BLaER1 treated with 17β-estradiol and CSF1 and Interleukin-3, amounts not matched to agents 10 nM and 100 nM (cell line): ENCODE measurements at regions not wholly inside any gene's neighbourhood (a gene's known extent, or its start where the extent isn't known, plus 50 kb on each side); places are given as distances from the start of the nearest gene placed in this dataset.

Experiments used
- H3K27ac ChIP-seq, 11 experiments: shearing (Covaris generic); formaldehyde crosslinking; 2 replicates each; pipeline ENCODE4 v1.8.1; 2022
- H3K27me3 ChIP-seq, 11 experiments: shearing (Covaris generic); formaldehyde crosslinking; 2 replicates each; pipeline ENCODE4 v1.8.1; 2022
- H3K36me3 ChIP-seq, 11 experiments: shearing (Covaris generic); formaldehyde crosslinking; 2 replicates each; pipeline ENCODE4 v1.8.1; 2022
- H3K4me1 ChIP-seq, 10 experiments: shearing (Covaris generic); formaldehyde crosslinking; 2 replicates each; pipeline ENCODE4 v1.8.1; 2022
- H3K4me2 ChIP-seq, 11 experiments: shearing (Covaris generic); formaldehyde crosslinking; 2 replicates each; pipeline ENCODE4 v1.8.1; 2022
- H3K4me3 ChIP-seq, 10 experiments: shearing (Covaris generic); formaldehyde crosslinking; 2 replicates each; pipeline ENCODE4 v1.8.1; 2022
- H3K9ac ChIP-seq, 11 experiments: shearing (Covaris generic); formaldehyde crosslinking; 2 replicates each; pipeline ENCODE4 v1.8.1; 2022
- H3K9me3 ChIP-seq, 11 experiments: shearing (Covaris generic); formaldehyde crosslinking; replicated peaks in 1 of 11; 2 replicates each; pipeline ENCODE4 v1.8.1; 2022
- H4K20me1 ChIP-seq, 11 experiments: shearing (Covaris generic); formaldehyde crosslinking; 2 replicates each; pipeline ENCODE4 v1.8.1; 2022
- Cebpa-rat ChIP-seq, 11 experiments: shearing (Covaris generic); IDR thresholded peaks; 2 replicates each; pipeline ENCODE4 v1.8.1; 2022

DNA sequence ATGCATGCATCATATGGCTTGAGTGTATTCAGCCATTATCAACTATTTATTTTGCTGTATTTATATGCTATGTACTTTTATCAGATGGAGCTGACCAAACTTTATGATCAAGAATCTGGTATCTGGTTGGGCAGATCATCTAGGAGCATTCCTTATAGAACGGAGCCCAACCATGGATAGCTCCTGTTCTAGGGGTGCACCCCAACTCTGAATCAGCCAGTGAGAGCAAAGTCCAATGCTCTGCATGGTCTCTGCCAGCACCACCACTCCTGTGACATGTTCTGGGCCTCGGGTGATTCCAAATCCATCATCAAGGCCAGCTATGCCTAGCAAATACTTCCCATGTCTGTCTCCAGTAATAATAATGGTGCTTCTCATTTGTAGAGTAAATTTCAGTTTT is 517.5 kb downstream of the AGTPBP1 start:
- Histone ChIP-seq H3K27ac (no peak overlapping the region), H3K9ac (no peak overlapping the region), H3K27me3 (no peaks in the 10 kb centered on the region), H4K20me1 (no peaks in the 10 kb centered on the region), H3K4me2 (no peak overlapping the region), H3K9me3 (no peaks in the 10 kb centered on the region), H3K4me3 (no peak overlapping the region), H3K4me1 (peaks cover 0 to 17% (median 13%) of the 10 kb centered on the region in 10 experiments; a peak in 16 of 20 replicates), H3K36me3 (no peaks in the 10 kb centered on the region)
- TF ChIP-seq Cebpa-rat (IDR thresholded peaks at IDR 0.05): no peak

DNA sequence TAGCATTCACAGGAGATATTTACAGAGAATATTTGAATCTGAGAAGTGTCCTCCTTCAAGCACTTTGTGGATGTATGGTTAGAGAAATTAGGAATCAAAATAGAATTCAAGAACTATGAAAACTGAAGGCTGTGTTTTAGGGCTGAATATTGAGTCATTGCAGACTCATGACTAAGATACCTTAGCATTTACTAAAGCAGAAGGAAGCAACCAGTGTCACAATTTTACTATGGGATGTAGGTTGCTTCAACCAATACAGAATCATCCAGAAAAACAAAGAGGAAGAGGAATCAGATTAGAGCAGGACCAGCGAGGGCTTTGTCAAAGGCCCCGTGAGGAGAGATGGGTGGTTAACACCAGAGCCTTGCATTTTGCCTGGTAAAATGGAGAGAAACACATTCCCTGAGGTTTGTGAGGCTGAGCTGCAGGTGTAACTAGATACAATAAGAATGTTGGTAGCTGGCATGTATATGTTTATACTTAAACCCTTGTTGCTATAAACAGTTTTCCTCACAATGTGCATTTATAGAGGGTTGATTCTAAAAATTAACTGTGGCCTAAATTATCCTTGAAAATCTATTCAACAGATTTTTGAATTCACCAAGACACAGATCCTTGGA is 518.1 kb downstream of the AGTPBP1 start:
- Histone ChIP-seq H3K4me1 (peaks cover 0 to 10% (median 6%) of the 10 kb centered on the region in 10 experiments; a peak in 16 of 20 replicates), H3K9me3 (no peaks in the 10 kb centered on the region), H3K4me2 (no peak overlapping the region), H3K27me3 (no peaks in the 10 kb centered on the region), H3K27ac (no peak overlapping the region), H3K36me3 (no peaks in the 10 kb centered on the region), H4K20me1 (no peaks in the 10 kb centered on the region), H3K4me3 (no peak overlapping the region), H3K9ac (no peak overlapping the region)
- no peak for TF ChIP-seq Cebpa-rat (IDR thresholded peaks at IDR 0.05)

DNA sequence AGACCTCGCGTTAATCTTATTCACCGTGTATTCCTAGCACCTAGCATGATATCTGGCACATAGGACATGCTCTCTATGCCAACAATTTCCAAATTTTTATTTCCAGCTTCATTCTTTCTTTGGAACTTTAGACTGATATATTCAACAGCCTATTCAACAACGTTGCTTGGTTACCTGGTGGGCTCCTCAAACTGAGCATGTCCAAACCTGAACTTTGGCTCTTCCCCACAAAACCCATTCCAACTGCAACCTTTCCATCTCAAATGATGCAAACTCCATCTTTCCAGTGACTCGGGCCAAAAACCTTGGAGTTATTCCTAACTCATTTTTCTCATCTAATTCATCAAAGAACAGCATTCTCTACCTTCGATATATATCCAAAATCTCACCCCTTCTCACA is 525.2 kb downstream of the AGTPBP1 start:
- Histone ChIP-seq H3K36me3 (no peaks in the 10 kb centered on the region), H4K20me1 (no peaks in the 10 kb centered on the region), H3K4me2 (no peak overlapping the region), H3K27ac (no peak overlapping the region), H3K27me3 (no peaks in the 10 kb centered on the region), H3K9me3 (no peaks in the 10 kb centered on the region), H3K4me1 (peaks cover 0 to 11% (median 0%) of the 10 kb centered on the region in 10 experiments; a peak in 1 of 20 replicates), H3K4me3 (no peak overlapping the region), H3K9ac (no peak overlapping the region)
- no peak for TF ChIP-seq Cebpa-rat (IDR thresholded peaks at IDR 0.05)

DNA sequence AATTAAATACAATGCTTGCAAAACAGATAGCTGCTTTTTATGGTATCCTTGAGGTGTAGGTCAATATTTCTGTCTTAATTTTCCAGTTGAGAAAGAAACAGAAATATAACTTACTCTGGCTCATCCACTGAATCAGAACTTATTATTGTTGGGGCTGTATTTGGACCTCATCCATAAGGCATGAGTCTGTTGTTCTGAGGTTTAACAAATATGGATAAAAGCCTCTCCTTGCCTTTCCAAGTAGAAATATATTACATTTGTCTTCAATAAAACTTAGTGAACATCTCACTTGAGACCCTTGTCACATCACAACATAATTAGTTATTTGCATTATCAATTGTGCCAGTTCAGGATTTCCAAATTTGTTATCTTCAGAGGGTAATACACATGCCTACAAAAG is 525.8 kb downstream of the AGTPBP1 start:
- no peak overlapping the region for H3K27ac ChIP-seq
- no peak for TF ChIP-seq Cebpa-rat (IDR thresholded peaks at IDR 0.05)
- no peaks in the 10 kb centered on the region for H3K9me3 ChIP-seq
- no peak overlapping the region for H3K9ac ChIP-seq
- H4K20me1 ChIP-seq: no peaks in the 10 kb centered on the region
- peaks cover 0 to 11% (median 0%) of the 10 kb centered on the region in 10 experiments; a peak in 1 of 20 replicates for H3K4me1 ChIP-seq
- no peaks in the 10 kb centered on the region for H3K27me3 ChIP-seq
- H3K4me2 ChIP-seq: no peak overlapping the region
- H3K4me3 ChIP-seq: no peak overlapping the region
- no peaks in the 10 kb centered on the region for H3K36me3 ChIP-seq

DNA sequence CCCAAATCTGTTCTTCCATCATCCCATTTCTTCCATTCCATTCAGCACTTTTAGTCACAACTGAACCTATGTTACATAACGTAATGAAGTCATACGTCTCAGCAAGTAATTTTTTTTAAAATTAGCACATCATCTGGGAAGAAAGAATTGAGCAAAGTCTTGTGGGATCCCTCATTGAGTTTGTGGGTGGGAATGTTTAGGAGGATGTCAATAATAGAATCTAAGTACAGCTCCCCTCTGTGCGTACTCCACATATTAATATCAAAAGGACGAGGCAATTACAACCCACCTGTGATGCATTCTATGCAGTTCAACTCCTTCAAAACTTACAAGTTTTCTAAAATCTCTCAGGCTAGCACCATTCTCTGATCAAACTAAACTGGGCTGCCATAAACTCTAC is 526.3 kb downstream of the AGTPBP1 start:
- Histone ChIP-seq H3K9me3 (no peaks in the 10 kb centered on the region), H3K4me3 (no peak overlapping the region), H4K20me1 (no peaks in the 10 kb centered on the region), H3K4me2 (no peak overlapping the region), H3K4me1 (peaks cover 0 to 11% (median 0%) of the 10 kb centered on the region in 10 experiments; a peak in 1 of 20 replicates), H3K36me3 (no peaks in the 10 kb centered on the region), H3K27me3 (no peaks in the 10 kb centered on the region), H3K27ac (no peak overlapping the region), H3K9ac (no peak overlapping the region)
- TF ChIP-seq Cebpa-rat (IDR thresholded peaks at IDR 0.05): no peak

DNA sequence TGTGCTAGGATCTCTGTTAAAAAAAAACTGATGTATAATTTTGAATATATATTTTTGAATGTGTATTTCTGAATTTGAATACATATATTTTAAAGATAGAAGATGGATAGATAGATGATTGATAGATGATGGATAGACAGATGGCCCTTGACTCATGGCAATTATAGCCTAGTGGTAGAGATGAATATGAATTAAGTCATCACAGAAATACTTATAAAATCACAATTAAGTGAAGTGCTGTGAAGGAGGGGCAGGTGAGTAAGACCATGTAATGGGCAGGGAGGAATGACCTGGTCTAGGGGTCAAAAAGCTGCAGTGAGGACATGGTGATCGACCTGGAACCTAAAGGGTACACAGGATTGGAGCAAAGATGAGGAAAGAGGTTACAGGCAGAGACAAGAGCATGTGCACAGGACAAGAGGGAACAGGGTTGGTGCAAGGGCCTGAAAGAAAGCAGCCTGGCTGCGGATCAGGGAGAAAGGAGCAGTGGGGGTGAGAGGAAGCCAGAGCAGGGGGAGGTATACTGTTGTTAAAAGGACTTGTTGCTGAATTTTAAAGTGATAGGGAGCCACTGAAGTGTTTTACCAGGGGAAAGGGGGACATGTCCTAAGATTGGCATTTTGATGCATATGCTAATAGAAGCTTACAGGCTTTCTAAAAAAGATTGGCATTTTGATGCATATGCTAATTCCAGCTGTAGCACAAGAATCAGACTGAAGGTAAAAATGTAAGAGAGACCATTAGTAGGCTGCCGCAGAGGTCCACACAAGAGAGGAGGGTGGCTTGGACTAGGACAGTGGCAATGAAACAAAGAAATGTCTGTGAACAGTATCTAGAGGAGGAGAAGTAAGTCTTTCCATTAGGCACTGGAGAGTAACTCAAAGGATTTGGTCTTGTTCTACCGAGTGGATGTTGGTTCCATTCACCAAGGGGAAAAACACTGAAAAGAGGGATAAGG is 527.8 kb downstream of the AGTPBP1 start:
- TF ChIP-seq Cebpa-rat (IDR thresholded peaks at IDR 0.05): no peak

DNA sequence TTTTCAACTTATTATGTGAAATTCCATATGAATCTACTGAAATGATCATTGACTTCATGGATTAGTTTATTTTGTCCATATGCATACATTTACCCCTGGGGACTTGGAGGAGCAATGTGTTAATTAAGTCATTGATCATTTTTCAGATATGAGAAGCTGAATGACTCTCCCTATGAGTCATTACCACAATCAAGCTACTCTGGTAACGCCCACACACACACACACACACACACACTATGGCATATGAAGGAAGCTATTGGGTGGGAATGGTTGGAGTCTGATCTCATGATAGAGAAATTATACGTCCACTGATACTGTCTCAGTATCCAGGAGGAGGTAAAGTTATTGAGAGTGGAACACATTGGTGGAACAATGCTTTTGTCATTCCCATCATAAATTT is 528.9 kb downstream of the AGTPBP1 start:
- Histone ChIP-seq H3K27me3 (no peaks in the 10 kb centered on the region), H3K27ac (no peak overlapping the region), H3K4me2 (0 out of 22 replicates have a peak overlapping the region, but pooled peaks of 1 of the 11 experiments have one; percentile 11), H3K4me1 (peaks cover 0 to 11% (median 0%) of the 10 kb centered on the region in 10 experiments; a peak in 1 of 20 replicates), H3K4me3 (no peak overlapping the region), H3K36me3 (no peaks in the 10 kb centered on the region), H4K20me1 (no peaks in the 10 kb centered on the region), H3K9me3 (peaks cover 2 to 7% (median 5%) of the 10 kb centered on the region in 11 experiments; a peak in 19 of 22 replicates), H3K9ac (no peak overlapping the region)
- TF ChIP-seq Cebpa-rat (IDR thresholded peaks at IDR 0.05): no peak

More for the DNA sequence above, 527.8 kb downstream of the AGTPBP1 start:
- Histone ChIP-seq H3K9ac (no peak overlapping the region), H3K9me3 (no peaks in the 10 kb centered on the region), H4K20me1 (no peaks in the 10 kb centered on the region), H3K4me2 (no peak overlapping the region), H3K4me1 (peaks cover 0 to 11% (median 0%) of the 10 kb centered on the region in 10 experiments; a peak in 1 of 20 replicates), H3K36me3 (no peaks in the 10 kb centered on the region), H3K4me3 (no peak overlapping the region), H3K27ac (no peak overlapping the region), H3K27me3 (no peaks in the 10 kb centered on the region)

DNA sequence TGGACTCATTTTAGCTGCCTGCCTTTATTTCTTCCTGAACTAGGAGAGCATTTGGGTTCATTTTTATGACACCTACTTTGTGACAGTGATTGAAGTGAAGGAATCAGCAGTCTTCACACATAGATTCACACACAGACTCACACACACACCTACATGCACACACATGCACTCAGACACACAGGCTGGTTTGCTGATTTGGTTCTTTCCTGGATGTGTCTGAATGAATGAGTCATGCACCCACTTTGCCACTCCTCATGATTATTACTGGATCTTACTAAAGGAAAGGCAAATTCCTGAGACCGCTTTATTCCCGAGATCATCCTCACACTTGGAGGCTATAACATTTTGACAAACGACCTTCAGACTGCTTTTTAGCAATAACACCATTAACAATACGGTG is 529.5 kb downstream of the AGTPBP1 start:
- no peaks in the 10 kb centered on the region for H3K27me3 ChIP-seq
- peaks cover 8 to 14% (median 11%) of the 10 kb centered on the region in 11 experiments for H3K9me3 ChIP-seq
- peaks cover 0 to 11% (median 0%) of the 10 kb centered on the region in 10 experiments; a peak in 1 of 20 replicates for H3K4me1 ChIP-seq
- H4K20me1 ChIP-seq: no peaks in the 10 kb centered on the region
- H3K4me3 ChIP-seq: no peak overlapping the region
- no peak overlapping the region for H3K27ac ChIP-seq
- H3K9ac ChIP-seq: no peak overlapping the region
- H3K4me2 ChIP-seq: 0 out of 22 replicates have a peak overlapping the region, but pooled peaks of 1 of the 11 experiments have one; percentile 33
- no peaks in the 10 kb centered on the region for H3K36me3 ChIP-seq
- TF ChIP-seq Cebpa-rat (IDR thresholded peaks at IDR 0.05): no peak

DNA sequence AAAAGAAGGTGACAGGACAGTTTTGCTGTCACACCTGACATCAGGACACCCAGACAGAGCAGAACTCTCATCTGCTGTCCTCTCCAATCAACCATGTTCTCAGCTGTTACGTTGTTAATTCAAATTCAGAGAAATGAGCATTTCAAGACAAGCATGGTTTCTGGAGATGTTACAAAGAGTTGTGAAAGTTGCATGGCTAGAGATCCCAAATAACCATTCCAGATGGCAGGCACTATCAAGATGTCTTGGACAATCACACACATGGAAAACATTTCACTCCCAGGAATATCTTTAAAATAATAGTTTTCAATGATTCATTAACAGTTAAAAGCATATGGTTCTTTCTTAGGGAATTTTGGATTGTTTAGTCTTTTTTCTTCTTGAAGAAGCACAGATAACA is 533.1 kb downstream of the AGTPBP1 start:
- Histone ChIP-seq H3K4me3 (no peak overlapping the region), H3K27me3 (no peaks in the 10 kb centered on the region), H3K4me1 (peaks cover 0 to 11% (median 0%) of the 10 kb centered on the region in 10 experiments; a peak in 1 of 20 replicates), H3K9me3 (peaks cover 12 to 32% (median 18%) of the 10 kb centered on the region in 11 experiments), H4K20me1 (no peaks in the 10 kb centered on the region), H3K4me2 (no peak overlapping the region), H3K36me3 (no peaks in the 10 kb centered on the region), H3K27ac (no peak overlapping the region), H3K9ac (no peak overlapping the region)
- TF ChIP-seq Cebpa-rat (IDR thresholded peaks at IDR 0.05): no peak
